SU-DHL-6 (cell line): ENCODE measurements at regions not wholly inside any gene's neighbourhood (a gene's known extent, or its start where the extent isn't known, plus 50 kb on each side); places are given as distances from the start of the nearest gene placed in this dataset.

ENCODE experiments used
- H2AFZ ChIP-seq: fragments of 200-600 bp; sonication (generic); 2 replicates; pipeline ENCODE4 v1.6.1; 2014; ENCODE audit warnings: low read depth, mild to moderate bottlenecking, moderate library complexity, mixed read lengths, antibody characterized with exemption, low read length; ENCODE audit not compliant: severe bottlenecking
- H3F3A ChIP-seq: fragments of 200-600 bp; shearing (Covaris generic); 2 replicates; pipeline ENCODE4 v1.6.0; 2016; ENCODE audit warnings: antibody characterized with exemption, mild to moderate bottlenecking; ENCODE audit not compliant: insufficient read depth
- H3K27ac ChIP-seq: fragments of 200-600 bp; sonication (generic); 2 replicates; pipeline ENCODE4 v1.5.1; 2016; ENCODE audit warnings: low read depth, mild to moderate bottlenecking, low read length, moderate library complexity, mixed read lengths
- H3K27me3 ChIP-seq: fragments of 200-600 bp; sonication (generic), shearing (Covaris generic); 2 replicates; pipeline ENCODE4 v1.6.0; 2014; ENCODE audit warnings: mild to moderate bottlenecking, low read length
- H3K36me3 ChIP-seq: fragments of 200-600 bp; sonication (generic); 2 replicates; pipeline ENCODE4 v1.6.1; 2014; ENCODE audit warnings: mild to moderate bottlenecking, low read length, mixed read lengths
- H3K4me2 ChIP-seq: fragments of 300-600, 200-600 bp; shearing (Covaris generic), sonication (generic); 2 replicates; pipeline ENCODE4 v1.6.0; 2014; ENCODE audit warnings: low read length, low read depth, mild to moderate bottlenecking; ENCODE audit not compliant: poor library complexity, severe bottlenecking
- H3K4me3 ChIP-seq: fragments of 200-600 bp; sonication (generic); 2 replicates; pipeline ENCODE4 v1.5.1; 2014; ENCODE audit warnings: antibody characterized with exemption, low read length, mild to moderate bottlenecking, mixed read lengths; ENCODE audit not compliant: insufficient read depth, poor library complexity, severe bottlenecking
- H3K79me2 ChIP-seq: fragments of 200-600 bp; sonication (generic); 2 replicates; pipeline ENCODE4 v1.6.1; 2014; ENCODE audit warnings: mild to moderate bottlenecking, low read length, moderate library complexity; ENCODE audit not compliant: insufficient read depth
- H3K9ac ChIP-seq: fragments of 200-600 bp; sonication (generic); 2 replicates; pipeline ENCODE4 v1.7.0; 2014; ENCODE audit warnings: mild to moderate bottlenecking, low read length
- H3K9me2 ChIP-seq: fragments of 200-600 bp; sonication (generic); replicated peaks from 2 replicates; pipeline ENCODE4 v1.6.1; 2014; ENCODE audit warnings: low read length; ENCODE audit not compliant: insufficient read depth
- H3K9me3 ChIP-seq: fragments of 200-600 bp; sonication (generic); 2 replicates; pipeline ENCODE4 v1.6.1; 2014; ENCODE audit warnings: low read length, mixed read lengths; ENCODE audit not compliant: insufficient read depth
- H4K20me1 ChIP-seq: fragments of 200-600 bp; sonication (generic); 2 replicates; pipeline ENCODE4 v1.6.1; 2014; ENCODE audit warnings: low read depth, mild to moderate bottlenecking, antibody characterized with exemption, low read length, moderate library complexity, mixed read lengths
- EZH2phosphoT487 ChIP-seq: fragments of 200-600 bp; sonication (generic), shearing (Covaris generic); conservative IDR thresholded peaks from 2 replicates; pipeline ENCODE4 v1.6.1; 2018; ENCODE audit warnings: mild to moderate bottlenecking, antibody characterized with exemption, low read length, moderate library complexity, mixed read lengths
- TF ChIP-seq, protein P1 (sequence below): fragments of 200-600 bp; sonication (generic); IDR thresholded peaks from one replicate; pipeline ENCODE4 v1.5.1; 2017; ENCODE audit warnings: antibody characterized with exemption, mild to moderate bottlenecking, low read length, moderate library complexity; ENCODE audit not compliant: insufficient read depth, poor library complexity, severe bottlenecking

GRCh38 chr6:37561361-37561760, 61.7 kb upstream of the CCDC167 start:
- Histone ChIP-seq H3K9ac (no peak overlapping the region), H3K9me2 (no peaks in the 10 kb centered on the region), H3K4me2 (no peak overlapping the region), H3K36me3 (no peaks in the 10 kb centered on the region), H3K27me3 (no peaks in the 10 kb centered on the region), H3K79me2 (no peaks in the 10 kb centered on the region), H4K20me1 (no peaks in the 10 kb centered on the region), H3K4me3 (no peak overlapping the region), H3K9me3 (no peaks in the 10 kb centered on the region), H2AFZ (no peak overlapping the region), H3K27ac (no peak overlapping the region), H3F3A (no peaks in the 10 kb centered on the region)
- TF ChIP-seq, protein P1, sequence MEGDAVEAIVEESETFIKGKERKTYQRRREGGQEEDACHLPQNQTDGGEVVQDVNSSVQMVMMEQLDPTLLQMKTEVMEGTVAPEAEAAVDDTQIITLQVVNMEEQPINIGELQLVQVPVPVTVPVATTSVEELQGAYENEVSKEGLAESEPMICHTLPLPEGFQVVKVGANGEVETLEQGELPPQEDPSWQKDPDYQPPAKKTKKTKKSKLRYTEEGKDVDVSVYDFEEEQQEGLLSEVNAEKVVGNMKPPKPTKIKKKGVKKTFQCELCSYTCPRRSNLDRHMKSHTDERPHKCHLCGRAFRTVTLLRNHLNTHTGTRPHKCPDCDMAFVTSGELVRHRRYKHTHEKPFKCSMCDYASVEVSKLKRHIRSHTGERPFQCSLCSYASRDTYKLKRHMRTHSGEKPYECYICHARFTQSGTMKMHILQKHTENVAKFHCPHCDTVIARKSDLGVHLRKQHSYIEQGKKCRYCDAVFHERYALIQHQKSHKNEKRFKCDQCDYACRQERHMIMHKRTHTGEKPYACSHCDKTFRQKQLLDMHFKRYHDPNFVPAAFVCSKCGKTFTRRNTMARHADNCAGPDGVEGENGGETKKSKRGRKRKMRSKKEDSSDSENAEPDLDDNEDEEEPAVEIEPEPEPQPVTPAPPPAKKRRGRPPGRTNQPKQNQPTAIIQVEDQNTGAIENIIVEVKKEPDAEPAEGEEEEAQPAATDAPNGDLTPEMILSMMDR = no peak
- TF ChIP-seq EZH2phosphoT487 = no peak

GRCh38 chr6:37560737-37561103, 61.0 kb upstream of the CCDC167 start:
- Histone ChIP-seq H3K9ac (no peak overlapping the region), H3K9me2 (no peaks in the 10 kb centered on the region), H3K27me3 (no peaks in the 10 kb centered on the region), H3K36me3 (no peaks in the 10 kb centered on the region), H3K27ac (no peak overlapping the region), H2AFZ (no peak overlapping the region), H3K79me2 (no peaks in the 10 kb centered on the region), H3K9me3 (no peaks in the 10 kb centered on the region), H3K4me3 (no peak overlapping the region), H3F3A (no peaks in the 10 kb centered on the region), H4K20me1 (no peaks in the 10 kb centered on the region), H3K4me2 (no peak overlapping the region)
- TF ChIP-seq EZH2phosphoT487 = no peak
- TF ChIP-seq, protein P1 = no peak

GRCh38 chr6:37559501-37559900, 59.8 kb upstream of the CCDC167 start:
- Histone ChIP-seq H3K4me3 (no peak overlapping the region), H2AFZ (no peak overlapping the region), H3K4me2 (no peak overlapping the region)

More at GRCh38 chr6:37559501-37559900, 59.8 kb upstream of the CCDC167 start:
- no peak overlapping the region for H3K27ac ChIP-seq
- no peaks in the 10 kb centered on the region for H3K9me2 ChIP-seq
- no peaks in the 10 kb centered on the region for H3K9me3 ChIP-seq
- no peaks in the 10 kb centered on the region for H3F3A ChIP-seq
- H3K9ac ChIP-seq = no peak overlapping the region
- no peaks in the 10 kb centered on the region for H4K20me1 ChIP-seq
- no peaks in the 10 kb centered on the region for H3K27me3 ChIP-seq
- TF ChIP-seq EZH2phosphoT487 = no peak
- TF ChIP-seq, protein P1 = no peak
- no peaks in the 10 kb centered on the region for H3K36me3 ChIP-seq
- H3K79me2 ChIP-seq = no peaks in the 10 kb centered on the region
